GM23248 (cell line): ENCODE measurements at regions not wholly inside any gene's neighbourhood (a gene's known extent, or its start where the extent isn't known, plus 50 kb on each side); places are given as distances from the start of the nearest gene placed in this dataset.

Experiments
- EZH2 ChIP-seq: fragments of 200-600 bp; sonication (generic); IDR thresholded peaks from 2 replicates; pipeline ENCODE4 v1.6.1; 2018; ENCODE audit warnings: antibody characterized with exemption, mild to moderate bottlenecking; ENCODE audit not compliant: insufficient read depth, poor library complexity, severe bottlenecking
- EZH2phosphoT487 ChIP-seq: fragments of 200-600 bp; sonication (generic); IDR thresholded peaks from 2 replicates; pipeline ENCODE4 v1.6.1; 2018; ENCODE audit warnings: antibody characterized with exemption, moderate library complexity, mild to moderate bottlenecking, low read depth; ENCODE audit not compliant: insufficient read depth

GRCh38 chr9:119861842-119862241 lies 492.6 kb upstream of the BRINP1 start:
- no peak for TF ChIP-seq EZH2
- TF ChIP-seq EZH2phosphoT487: no peak
